Endodermal cell (in vitro differentiated cells): ENCODE measurements at regions not wholly inside any gene's neighbourhood (a gene's known extent, or its start where the extent isn't known, plus 50 kb on each side); places are given as distances from the start of the nearest gene placed in this dataset.

ENCODE experiments used
- DNase-seq: peaks from one replicate; pipeline ENCODE4 v3.0.0-alpha.2; 2017
- H3K27ac ChIP-seq: 2 replicates; pipeline ENCODE4 v1.5.1; 2013; ENCODE audit warnings: mild to moderate bottlenecking, low read depth, low read length, moderate library complexity
- H3K27me3 ChIP-seq: 2 replicates; pipeline ENCODE4 v1.6.1; 2013; ENCODE audit warnings: mild to moderate bottlenecking, low read length, moderate library complexity; ENCODE audit not compliant: insufficient read depth, control insufficient read depth, poor library complexity, severe bottlenecking
- H3K36me3 ChIP-seq: 2 replicates; pipeline ENCODE4 v1.7.0; 2013; ENCODE audit warnings: mild to moderate bottlenecking, low read length, moderate library complexity; ENCODE audit not compliant: control insufficient read depth, insufficient read depth
- H3K4me1 ChIP-seq: one replicate; pipeline ENCODE4 v1.7.0; 2013; ENCODE audit warnings: low read length; ENCODE audit not compliant: control insufficient read depth, insufficient read depth
- H3K4me3 ChIP-seq: 2 replicates; pipeline ENCODE4 v1.5.1; 2013; ENCODE audit warnings: mild to moderate bottlenecking, low read length, moderate library complexity
- H3K9ac ChIP-seq: 2 replicates; pipeline ENCODE4 v1.6.1; 2013; ENCODE audit warnings: mild to moderate bottlenecking, low read length, moderate library complexity; ENCODE audit not compliant: poor library complexity, severe bottlenecking; ENCODE audit errors: extremely low read depth
- H3K9me3 ChIP-seq: 2 replicates; pipeline ENCODE4 v1.6.1; 2013; ENCODE audit warnings: mild to moderate bottlenecking, low read length, moderate library complexity; ENCODE audit not compliant: control insufficient read depth
- H3K27ac Mint-ChIP-seq: 2 replicates; pipeline ENCODE4 v1.8.0; 2020; ENCODE audit warnings: mixed read lengths
- H3K27me3 Mint-ChIP-seq: 2 replicates; pipeline ENCODE4 v1.8.0; 2021; ENCODE audit warnings: mild to moderate bottlenecking, mixed read lengths; ENCODE audit not compliant: insufficient read depth
- H3K36me3 Mint-ChIP-seq: 2 replicates; pipeline ENCODE4 v1.8.0; 2020; ENCODE audit warnings: low read depth, mixed read lengths
- H3K4me1 Mint-ChIP-seq: 2 replicates; pipeline ENCODE4 v1.8.0; 2020; ENCODE audit warnings: mixed read lengths
- H3K4me3 Mint-ChIP-seq: 2 replicates; pipeline ENCODE4 v1.8.0; 2020; ENCODE audit warnings: mild to moderate bottlenecking, moderate library complexity, mixed read lengths
- H3K9me3 Mint-ChIP-seq: 2 replicates; pipeline ENCODE4 v1.8.0; 2020; ENCODE audit warnings: mild to moderate bottlenecking, mixed read lengths
- CTCF ChIP-seq: fragments of 200-600 bp; sonication (generic); conservative IDR thresholded peaks from 2 replicates; pipeline ENCODE4 v1.5.0; 2021; ENCODE audit warnings: antibody characterized with exemption, mild to moderate bottlenecking
- WGBS, 2 experiments: methylation state at CpG; one replicate each; pipeline versions ENCODE4 v1.1.5 to v1.1.7; 2013; ENCODE audit warnings: missing lambda C conversion rate in 2 of 2, mixed read lengths in 1 of 2; ENCODE audit not compliant: insufficient coverage in 1 of 2, insufficient read length in 1 of 2; 5-methylcytosine and 5-hydroxymethylcytosine counted together

GRCh38 chr1:105243411-105243810 lies 1493.7 kb downstream of the AMY1C start:
- Histone ChIP-seq H3K9me3 (no peaks in the 10 kb centered on the region), H3K4me3 (no peak overlapping the region), H3K9ac (no peak overlapping the region), H3K36me3 (no peaks in the 10 kb centered on the region), H3K4me1 (no peaks in the 10 kb centered on the region), H3K27me3 (no peaks in the 10 kb centered on the region), H3K27ac (no peak overlapping the region)
- TF ChIP-seq CTCF: no peak
- Mint-ChIP-seq H3K4me1 (no peaks in the 10 kb centered on the region), H3K27ac (no peak overlapping the region), H3K9me3 (no peaks in the 10 kb centered on the region), H3K36me3 (no peaks in the 10 kb centered on the region), H3K4me3 (no peak overlapping the region), H3K27me3 (no peaks in the 10 kb centered on the region)
- DNase-seq: no peak
- 80 to 92% methylated on average over 4 to 7 of the region's 7 CpGs for WGBS, 2 experiments

GRCh38 chr1:105243969-105244368 lies 1494.3 kb downstream of the AMY1C start:
- no peaks in the 10 kb centered on the region for H3K27me3 Mint-ChIP-seq
- H3K27ac Mint-ChIP-seq: no peak overlapping the region
- H3K27me3 ChIP-seq: no peaks in the 10 kb centered on the region
- 81 to 100% methylated on average over 1 of the region's 1 CpG for WGBS, 2 experiments
- H3K27ac ChIP-seq: no peak overlapping the region
- H3K36me3 ChIP-seq: no peaks in the 10 kb centered on the region
- H3K4me1 Mint-ChIP-seq: no peaks in the 10 kb centered on the region
- H3K36me3 Mint-ChIP-seq: no peaks in the 10 kb centered on the region
- no peaks in the 10 kb centered on the region for H3K9me3 Mint-ChIP-seq
- TF ChIP-seq CTCF: no peak
- no peak for DNase-seq
- H3K4me3 ChIP-seq: no peak overlapping the region
- no peak overlapping the region for H3K4me3 Mint-ChIP-seq
- no peaks in the 10 kb centered on the region for H3K9me3 ChIP-seq
- H3K4me1 ChIP-seq: no peaks in the 10 kb centered on the region
- no peak overlapping the region for H3K9ac ChIP-seq

GRCh38 chr1:105254906-105255305 lies 1505.2 kb downstream of the AMY1C start:
- H3K36me3 Mint-ChIP-seq: no peaks in the 10 kb centered on the region
- H3K4me1 ChIP-seq: no peaks in the 10 kb centered on the region
- H3K9ac ChIP-seq: no peak overlapping the region
- 92% methylated on average over 1 of the region's 1 CpG; no CpG with 5 or more reads in 1 of the 2 experiments for whole genome bisulfite sequencing, 2 experiments
- no peak overlapping the region for H3K4me3 ChIP-seq
- H3K9me3 ChIP-seq: no peaks in the 10 kb centered on the region
- no peaks in the 10 kb centered on the region for H3K27me3 Mint-ChIP-seq
- H3K9me3 Mint-ChIP-seq: no peaks in the 10 kb centered on the region
- H3K27ac ChIP-seq: no peak overlapping the region
- no peak overlapping the region for H3K4me3 Mint-ChIP-seq
- no peaks in the 10 kb centered on the region for H3K27me3 ChIP-seq
- H3K27ac Mint-ChIP-seq: no peak overlapping the region
- DNase-seq: no peak
- TF ChIP-seq CTCF: no peak
- no peaks in the 10 kb centered on the region for H3K4me1 Mint-ChIP-seq
- H3K36me3 ChIP-seq: no peaks in the 10 kb centered on the region
